NK-92 (cell line): ENCODE measurements at regions not wholly inside any gene's neighbourhood (a gene's known extent, or its start where the extent isn't known, plus 50 kb on each side); places are given as distances from the start of the nearest gene placed in this dataset.

Experiments
- DNase-seq: peaks from one replicate; lab custom pipeline; 2025; ENCODE audit not compliant: unreplicated experiment; lab: John Stamatoyannopoulos, UW

DNA sequence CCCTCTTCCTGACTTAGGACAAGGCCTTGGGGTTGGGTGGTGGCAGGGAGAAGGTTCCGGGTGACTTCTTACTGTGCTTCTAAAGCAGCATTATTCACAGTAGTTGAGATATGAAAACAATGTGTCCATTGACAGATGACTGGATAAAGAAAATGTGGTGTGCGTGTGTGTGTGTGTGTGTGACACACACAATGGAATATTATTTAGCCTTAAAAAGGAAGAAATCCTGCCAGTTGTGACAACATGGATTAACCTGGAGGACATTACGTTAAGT is 128.1 kb upstream of the RASGRP1 start:
- no peak for DNase-seq

DNA sequence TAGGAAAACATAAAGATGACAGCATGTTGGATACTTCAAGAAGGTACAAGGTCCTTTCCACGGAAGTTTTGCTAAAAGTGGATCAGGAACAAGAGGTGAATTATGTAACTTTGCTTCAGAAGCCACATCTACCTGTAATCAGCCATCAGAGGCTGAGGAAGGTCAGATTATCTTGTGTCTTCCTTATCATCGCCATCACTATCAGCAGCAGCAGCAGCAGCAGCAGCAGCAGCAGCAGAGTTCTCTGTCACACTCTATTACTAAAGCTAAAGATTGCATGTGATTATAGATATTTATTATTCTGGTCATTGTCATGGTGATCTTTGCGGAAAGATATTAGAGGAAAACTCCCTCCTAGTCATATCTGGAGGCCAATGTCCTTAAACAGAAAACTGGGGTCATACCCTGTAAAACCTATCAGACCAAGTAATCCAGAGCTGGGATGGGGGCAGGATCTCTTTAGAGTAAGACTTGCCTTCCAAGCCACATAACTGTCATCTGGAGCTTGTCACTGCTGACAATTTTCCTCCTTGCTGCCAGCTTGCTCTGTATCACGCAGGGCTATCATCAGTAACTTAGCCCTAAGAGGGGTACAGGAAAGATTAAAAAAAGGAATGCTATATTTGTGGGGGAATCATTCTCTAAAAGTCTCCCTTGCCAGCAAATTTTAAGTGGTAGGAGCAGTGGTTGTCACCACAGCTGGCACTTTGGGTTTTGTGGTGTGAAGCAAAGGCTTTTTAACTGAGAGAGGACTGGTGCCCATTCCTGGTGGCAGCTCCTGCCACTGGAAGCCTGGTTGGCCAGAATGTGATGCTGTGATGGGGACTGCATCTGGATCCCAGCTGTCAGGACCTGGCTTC is 130.9 kb upstream of the RASGRP1 start:
- no peak for DNase-seq

DNA sequence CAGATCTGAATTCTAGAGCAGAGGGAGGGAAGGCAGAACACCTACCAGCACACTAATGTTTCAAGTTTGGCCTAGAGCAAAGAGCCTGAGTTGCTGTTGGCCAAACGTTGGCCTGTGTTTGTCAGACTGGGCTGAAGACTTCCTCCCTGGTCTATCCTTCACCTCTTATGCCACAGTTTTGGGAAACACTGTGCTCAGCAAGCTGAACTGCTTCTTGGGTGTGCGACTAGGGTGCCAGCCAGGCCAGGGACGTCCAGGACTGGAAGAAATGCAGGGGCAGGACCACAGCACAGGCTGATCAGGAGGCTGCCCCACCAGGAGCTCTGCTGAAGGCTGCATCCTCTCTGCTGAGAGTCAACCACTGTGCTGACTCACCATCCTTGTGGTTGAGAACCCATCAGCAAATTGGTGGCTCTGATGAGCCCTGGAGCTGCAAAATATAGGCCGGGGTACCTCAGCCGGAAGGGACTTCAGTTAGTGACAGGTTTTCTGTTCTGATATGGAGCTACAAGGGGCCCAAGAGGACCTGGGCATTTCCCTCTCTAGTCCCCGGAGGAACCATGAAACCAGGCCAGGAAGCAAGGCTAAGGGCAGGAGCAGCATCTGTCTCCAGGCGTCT is 131.6 kb upstream of the RASGRP1 start:
- no peak for DNase-seq

DNA sequence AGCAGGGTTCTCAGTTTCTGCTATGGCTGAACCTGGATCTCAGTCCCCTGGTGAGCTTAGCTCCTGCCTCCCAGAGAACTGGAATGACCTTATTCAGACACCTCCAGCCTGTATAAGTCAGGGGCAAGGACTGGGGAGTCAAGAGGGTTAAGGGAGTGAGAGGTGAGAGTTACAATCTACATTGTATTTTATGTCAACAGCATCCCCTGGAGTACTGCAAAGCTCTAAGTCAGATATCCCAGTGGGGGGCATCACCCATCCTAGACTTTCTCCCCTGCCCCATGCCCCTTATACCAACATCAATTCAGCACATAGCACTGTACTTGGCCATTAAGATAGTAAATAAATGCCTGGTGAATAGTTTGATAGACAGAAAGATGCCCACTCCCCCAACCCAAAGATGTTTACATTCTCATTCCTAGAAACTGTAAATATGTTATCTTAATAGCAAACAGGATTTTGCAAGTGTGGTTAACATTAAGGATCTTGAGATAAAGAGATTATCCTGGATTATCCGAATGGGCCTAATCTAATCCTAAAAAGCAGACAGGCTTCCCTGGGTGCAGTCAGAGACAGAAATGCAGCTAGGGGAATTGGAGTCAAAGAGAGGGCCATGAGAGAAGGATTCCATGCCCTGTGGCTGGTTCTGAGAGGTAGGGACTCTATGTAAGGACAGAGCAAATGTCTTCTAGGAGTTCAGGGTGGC is 132.3 kb upstream of the RASGRP1 start:
- no peak for DNase-seq

DNA sequence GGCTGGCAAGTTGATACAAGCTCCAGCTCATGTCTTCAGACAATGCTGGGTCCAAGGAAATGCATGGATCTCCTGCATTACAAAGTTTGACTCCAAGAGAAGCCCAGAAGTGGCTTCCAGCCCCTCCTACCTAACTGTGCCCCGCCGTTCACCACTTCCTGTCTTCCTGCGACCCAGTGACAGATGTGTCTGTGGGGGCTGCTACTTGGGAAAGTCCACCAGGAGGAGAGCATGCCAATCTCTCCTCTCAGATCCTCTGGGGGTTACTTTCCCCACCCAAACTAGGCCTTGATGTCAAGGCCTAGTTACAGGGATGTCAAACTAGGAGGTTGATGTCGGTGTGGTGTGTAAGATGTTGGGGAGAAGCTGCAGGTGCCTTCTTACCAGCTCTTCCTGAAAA is 133.6 kb upstream of the RASGRP1 start:
- no peak for DNase-seq

DNA sequence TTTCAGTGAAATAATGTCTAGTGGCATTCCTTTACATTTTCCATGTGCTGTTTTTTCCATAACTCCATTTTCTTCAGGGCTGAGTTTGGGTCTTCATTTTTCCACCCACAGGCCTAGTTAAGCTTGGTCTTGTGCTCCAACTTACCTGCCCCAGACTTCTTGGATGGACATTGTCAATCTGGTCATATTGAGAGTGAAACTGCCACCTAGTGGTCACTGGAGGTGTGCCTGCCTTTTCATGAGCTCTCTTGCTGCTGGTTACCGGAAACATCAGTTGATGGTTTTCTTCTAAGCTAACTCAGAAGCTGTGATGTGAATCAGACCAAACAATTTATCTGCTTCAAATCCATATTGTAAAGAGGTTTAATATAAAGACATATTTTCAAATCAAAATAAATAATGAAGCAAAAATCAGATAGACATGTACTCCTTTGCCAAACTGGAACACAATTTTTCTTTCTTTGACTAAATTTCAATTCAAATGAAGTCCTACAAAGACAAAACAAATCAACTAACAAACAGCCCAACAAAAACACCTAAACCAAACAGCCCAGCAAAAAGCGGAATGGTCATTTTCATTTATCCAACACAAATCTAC is 135.1 kb upstream of the RASGRP1 start:
- DNase-seq: no peak

DNA sequence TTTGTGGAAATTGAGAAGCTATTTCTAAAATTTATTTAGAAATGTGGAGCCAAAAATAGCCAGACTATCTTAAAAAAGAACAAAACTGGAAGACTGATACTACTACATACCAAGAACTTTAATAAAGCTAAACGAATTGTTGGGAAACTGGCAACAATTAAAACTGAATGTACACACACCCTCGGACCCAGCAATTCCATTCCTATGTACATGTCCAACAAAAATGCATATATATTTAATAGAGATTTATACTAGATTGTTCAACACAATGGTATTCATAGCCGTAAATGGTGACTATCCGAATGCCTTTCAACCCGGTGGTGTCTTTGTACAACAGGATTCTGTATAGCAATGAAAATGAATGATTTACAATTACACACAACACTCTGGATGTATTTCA is 136.5 kb upstream of the RASGRP1 start:
- DNase-seq: no peak

DNA sequence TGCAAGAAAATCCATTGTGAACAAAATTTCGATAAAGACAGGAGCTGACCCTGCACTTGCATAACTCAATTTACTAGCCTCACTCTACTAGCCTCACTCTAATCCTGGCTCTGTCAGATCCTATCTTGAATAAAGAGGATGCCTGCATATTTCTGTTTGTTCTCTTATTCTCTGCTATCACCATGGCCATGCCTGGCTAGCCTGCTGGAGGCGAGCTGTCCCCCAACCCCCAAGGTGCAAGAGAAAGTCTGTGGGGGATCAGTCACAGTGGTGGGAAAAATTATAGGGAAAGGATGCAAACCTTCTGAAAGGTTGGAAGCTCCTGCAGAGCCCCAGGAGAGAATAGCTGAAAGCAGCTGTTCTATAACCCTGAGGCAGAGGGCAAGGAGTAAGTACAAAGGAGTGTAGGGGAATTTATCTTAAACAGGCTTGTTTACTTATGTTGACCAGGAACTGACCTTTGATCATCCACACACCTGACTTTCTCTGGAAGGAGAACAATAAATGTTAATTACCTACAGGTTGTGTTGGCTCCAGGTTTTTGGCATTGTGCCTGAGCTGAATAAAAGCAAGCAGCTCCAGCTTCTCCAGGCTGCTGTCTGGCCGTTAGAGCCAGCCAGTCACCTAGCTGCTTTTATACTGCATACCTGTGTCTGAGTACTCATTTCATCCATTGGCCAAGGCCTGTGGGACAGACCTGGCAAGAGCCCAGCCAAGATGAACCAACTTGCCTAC is 137.7 kb upstream of the RASGRP1 start:
- no peak for DNase-seq

DNA sequence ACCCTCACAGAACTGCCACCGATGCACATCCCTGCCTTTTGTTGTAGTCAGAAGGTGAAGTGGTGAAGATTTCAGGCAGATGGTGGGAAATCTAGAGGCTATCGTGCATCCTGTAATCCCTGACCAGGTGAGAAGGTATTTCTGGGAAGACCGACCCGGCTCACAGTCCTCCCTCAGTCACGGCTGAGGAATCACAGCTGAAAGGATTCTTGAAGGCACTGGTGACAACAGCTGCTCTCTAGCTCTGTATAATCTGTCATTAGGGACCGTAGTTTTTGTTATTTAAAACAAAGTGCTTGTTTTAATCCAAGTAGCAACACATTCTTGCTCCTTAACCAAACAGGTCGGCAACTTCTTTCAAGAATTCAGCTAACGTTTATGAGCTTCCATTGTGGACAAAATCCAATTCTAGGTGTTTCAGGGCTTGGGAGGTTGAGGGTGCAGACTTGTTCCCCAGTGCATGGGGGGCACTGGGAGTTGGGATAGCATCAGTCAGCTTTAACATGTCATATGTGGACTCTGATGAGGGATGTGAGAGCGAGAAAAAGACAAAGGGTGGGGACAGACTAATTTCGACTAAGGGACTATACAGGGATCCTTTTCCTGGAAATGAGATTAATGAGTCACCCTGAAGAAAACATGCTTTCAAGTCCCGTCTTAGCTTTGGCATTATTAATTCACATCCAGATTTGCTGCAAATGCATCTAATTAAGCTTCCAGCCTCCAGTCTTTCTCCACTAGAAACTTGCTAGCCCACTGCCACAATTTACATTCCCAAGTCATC is 141.0 kb upstream of the RASGRP1 start:
- no peak for DNase-seq

DNA sequence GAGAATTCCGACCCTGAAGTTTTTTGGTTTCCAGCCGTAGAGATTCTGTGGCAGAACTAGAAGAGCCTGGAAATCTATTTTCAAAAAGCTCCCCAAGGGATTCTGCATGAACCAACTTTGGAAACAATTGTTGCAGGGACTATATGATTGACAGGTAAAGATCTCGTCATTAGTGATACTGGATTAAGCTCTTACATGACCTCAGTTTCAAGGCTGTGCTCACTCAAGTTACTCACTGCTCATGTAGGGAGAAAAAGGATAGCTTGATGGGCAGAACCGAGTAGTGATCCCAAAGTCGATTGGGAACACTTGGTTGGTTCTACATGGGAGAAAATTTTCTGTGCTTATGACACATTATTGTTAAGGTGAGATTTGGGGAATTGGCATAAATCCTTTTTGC is 142.3 kb upstream of the RASGRP1 start:
- DNase-seq: no peak

DNA sequence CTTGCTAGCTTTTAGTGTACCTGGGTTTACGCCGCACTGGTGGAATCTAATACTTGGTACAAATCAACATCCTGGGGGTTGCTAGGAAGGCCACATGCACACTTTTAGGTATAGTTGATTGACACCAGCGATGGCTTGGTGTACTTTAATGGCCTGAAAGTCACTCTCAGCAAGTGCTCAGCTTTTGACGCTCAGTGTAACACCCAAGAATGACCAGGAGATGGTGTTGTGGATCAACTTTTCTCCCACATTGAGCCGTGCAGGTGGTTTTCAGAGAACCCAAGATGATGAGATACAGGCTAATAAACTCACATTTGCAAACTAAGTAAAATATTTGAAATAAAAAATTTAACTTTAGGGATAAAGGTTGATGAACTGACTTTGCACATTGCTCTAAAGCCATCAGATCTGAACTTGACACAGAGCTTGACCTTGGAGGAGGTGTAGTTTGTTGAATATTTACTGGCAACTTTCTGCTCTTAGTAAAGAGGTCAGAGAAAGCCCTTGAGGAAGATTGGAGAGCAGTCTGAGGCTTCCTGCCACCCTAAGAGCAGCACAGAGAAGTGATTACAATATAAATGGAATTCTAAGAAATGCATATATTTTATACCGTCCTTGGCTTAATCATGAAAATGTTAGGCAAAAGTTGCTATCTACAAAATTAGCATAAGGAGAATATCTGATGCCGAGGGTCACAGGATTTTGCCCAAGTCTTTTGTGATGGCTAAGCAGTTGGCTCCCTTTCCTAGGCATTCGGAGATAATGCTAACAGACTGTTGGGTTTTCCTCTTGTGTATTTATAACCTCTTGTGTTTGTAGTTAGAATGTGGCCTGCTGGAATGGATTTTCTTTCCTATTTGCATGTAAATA is 143.4 kb upstream of the RASGRP1 start:
- DNase-seq: no peak

DNA sequence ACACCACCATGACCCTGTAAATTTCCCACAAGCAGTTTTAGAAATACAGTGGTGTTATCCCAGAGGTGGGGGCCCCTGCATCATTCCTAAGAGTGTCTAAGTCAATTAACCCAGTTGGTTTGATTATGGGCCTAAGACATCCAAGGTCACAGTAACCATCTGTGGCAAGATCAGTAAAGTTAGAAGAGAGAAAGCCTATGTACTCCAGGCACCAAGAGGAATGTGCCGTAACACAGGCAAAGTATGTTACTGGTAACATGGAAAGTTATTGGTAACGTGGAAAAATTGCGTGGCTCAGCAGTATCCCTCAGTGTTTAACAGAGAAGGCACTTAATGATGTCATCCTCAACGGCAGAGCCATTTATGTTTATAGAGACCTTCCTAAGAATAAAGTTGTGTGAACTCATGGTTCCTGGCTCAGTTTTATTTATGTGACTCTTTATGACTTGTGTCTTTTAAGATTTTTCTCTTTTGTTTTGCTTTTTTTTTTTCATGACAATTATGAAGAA is 144.1 kb upstream of the RASGRP1 start:
- DNase-seq: no peak

DNA sequence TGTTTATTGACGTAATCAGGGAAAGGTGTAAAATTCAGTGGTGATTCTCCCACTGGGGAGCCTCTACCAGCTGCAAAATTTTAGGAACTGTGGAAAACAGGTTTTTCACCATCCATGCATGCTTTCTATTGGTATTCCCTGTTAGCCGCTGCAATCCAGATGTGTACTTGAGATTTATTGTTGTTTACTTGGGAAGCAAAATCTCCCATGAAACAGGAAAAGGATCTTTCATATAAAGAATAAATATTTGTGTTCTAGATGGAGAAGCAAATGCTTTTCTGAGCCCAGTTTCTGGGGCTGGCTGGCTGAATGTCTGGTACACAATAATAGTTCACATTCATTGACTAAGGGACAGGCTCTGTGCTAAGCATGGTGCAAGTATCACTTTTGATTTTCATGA is 144.6 kb upstream of the RASGRP1 start:
- no peak for DNase-seq

DNA sequence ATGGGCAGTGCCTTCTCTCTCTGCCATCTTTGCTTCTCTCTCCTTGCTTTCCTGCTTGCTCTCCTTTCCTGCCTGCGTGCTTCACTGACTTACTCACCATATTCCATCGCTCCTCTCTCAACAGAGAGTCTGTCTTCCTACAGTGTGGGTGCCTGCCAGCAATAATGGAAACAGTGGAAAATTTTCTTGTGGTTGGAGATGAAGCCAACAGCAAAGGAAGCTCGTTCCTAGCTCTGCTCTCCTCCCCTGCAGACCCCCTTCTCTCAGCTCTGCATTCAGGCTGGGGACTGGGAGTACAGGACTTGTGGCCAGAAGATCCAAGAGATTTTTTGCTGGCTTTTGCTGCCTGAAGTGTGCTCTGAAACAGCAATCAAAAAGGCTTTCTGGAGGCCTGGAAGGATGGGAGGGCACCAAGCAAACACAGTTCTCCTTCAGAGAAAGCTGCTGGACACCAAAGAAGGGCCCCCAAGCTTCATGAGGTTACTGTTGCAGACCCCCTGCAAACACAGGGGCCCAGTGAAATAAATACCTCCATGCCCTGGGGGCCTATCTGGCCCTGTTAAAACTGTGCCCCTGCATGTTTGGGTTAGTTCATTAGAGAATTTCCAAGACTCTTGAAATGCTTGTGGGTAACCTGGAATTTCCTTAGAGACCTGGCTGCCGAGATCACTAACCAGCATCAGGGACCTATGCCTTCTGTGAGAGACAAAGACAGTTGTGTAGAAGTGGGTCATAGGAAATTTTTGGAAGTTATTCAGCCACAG is 149.9 kb upstream of the RASGRP1 start:
- no peak for DNase-seq

DNA sequence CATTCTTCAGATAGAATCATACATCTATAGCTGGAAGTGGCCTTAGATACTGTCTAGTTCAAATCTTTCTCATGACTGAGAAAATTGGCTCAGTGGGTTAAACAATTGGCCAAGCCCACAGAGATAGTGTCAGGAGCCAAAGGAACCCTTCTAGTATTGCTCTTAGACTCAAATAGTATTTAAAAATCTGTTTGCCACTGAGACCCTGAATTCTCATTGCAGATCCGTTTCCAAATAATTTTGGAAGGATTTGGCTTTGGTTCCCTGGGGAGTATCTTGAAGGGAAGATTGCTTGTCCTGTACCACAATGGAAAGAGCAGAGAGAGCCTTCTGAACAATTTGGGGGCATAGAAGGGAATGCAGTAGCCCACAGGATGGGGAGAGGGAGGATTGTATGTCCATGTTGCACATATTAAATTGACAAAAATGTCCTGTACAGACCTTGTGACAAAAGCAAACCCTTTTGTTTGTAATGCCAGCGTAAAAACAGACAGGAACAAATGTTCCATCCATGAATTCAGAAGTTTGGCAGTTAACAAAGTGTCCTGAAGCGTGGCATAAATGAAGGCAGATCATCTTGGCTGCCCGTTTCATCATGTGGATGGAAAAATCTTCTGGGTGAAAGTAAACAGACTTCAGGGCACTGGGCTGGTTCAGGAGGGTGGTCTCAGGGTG is 156.4 kb upstream of the RASGRP1 start:
- no peak for DNase-seq

DNA sequence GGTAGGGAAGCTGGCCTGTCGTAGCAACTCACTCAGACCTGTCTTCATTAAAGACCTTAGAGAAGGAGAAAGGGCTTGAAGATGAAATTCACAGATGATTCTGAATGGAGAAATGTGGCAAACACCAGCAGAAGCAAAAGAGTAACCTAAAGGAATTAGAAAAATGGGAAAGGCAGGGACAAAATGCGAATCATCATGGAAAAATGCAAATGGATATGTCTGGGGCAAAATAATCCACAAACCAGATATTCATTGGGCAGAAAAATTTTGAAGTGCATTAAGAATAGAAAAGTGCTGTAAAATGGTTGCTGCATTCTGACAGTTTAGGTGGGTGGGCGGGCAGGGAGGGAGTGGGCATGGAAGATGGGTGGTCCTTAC is 156.9 kb upstream of the RASGRP1 start:
- DNase-seq: no peak

DNA sequence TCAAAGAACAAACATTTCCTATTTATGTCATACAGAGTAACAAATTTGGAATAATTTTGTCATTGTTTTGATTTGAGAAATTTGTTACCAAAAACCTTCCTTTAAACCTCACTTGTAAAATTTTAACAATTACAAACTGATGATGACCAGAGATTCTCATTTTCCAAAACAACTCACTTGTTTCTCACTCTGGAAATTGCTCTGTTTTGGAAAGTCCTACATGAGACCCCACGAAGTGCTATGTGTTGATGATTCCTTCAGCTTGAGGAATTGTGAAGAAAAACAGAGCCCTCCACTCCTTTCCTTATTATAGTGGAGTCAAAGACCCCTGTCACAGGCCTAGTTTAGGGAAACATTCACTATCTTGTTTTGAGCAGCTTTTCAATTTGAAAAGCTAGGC is 157.6 kb upstream of the RASGRP1 start:
- no peak for DNase-seq

DNA sequence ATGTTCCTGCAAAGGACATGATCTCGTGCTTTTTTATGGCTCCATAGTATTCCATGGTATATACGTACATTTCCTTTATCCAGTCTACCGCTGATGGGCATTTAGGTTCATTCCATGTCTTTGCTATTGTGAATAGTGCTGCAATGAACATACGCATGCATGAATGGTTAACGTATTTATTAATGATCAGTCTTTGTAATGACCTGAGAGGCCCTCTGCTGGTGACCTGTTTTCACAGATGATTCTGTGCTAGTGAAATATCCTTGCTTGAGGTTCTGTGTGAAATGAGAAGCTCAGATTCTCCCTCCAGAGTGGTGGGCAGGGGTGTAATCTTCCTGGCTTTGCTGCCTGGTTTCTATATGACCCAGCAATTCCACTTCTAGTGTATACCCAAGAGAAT is 160.2 kb upstream of the RASGRP1 start:
- no peak for DNase-seq
